ENCODE measurements at regions not wholly inside any gene's neighbourhood (a gene's known extent, or its start where the extent isn't known, plus 50 kb on each side); places are given as distances from the start of the nearest gene placed in this dataset.
"Not testable (repeated sequence)": the region's sequence is repeated elsewhere in the genome, so short reads cannot be mapped to it uniquely, and the experiment has no call there.

DNA sequence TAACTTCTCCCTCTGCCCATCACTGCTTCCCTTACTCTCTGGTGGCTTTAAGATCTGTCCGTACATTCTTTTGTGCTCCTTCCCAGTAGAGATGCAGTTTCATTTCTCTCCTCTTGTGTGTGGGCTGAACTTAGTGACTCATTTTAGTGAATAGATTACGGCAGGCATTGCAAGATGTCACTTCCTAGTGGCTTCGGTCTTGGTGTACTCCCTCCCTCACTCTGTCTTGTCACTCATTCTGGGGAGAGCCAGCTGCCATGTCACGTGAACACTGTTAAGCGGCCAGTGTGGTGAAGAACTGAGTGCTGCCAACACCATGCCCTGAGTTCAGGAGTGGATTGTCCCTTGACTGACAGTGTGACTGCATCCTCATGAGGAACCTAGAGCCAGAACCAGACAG lies 115.9 kb downstream of the OTOR start:
- DNase-seq (ENCODE audit: low read depth in 2 of 2) = no peak

- DNase-seq (ENCODE audit: low read depth in 2 of 2) = no peak
Observed at GRCh38 chr20:16864963-16865362, 116.8 kb downstream of the OTOR start.

DNA sequence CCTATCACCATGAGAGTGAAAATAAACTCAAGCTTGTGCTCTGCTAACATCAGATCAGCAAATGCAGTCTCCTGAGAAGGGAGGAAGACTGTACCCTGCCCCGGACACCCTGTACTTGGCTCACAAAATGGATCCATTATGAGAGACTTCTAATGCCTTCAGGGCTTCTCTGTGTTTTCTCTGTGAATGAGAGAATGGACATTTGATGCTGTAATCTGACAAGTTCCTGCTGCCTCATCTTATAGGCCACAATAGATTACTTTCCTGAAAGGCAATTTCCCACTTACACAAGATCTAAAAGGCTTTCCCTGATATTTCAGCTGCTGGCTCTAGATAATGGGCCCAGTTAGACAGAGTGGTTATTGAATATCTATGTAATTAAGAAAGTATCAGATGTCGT lies 117.2 kb downstream of the OTOR start:
- no peak for DNase-seq (ENCODE audit: low read depth in 2 of 2)

DNA sequence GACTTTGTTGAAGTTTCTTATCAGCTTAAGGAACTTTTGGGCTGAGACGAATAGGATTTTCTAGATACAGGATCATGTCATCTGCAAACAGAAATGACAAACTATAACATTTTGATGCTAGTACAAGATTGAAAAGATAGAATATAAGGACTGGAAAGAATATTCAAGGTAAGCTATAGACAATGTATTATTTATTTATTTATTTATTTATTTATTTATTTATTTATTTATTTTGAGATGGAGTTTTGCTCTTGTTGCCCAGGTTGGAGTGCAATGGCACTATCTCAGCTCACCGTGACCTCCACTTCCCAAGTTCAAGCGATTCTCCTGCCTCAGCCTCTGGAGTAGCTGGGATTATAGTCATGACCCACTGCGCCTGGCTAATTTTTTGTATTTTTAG lies 125.0 kb downstream of the OTOR start:
- not testable (repeated sequence) for DNase-seq (ENCODE audit: low read depth in 2 of 2)

DNA sequence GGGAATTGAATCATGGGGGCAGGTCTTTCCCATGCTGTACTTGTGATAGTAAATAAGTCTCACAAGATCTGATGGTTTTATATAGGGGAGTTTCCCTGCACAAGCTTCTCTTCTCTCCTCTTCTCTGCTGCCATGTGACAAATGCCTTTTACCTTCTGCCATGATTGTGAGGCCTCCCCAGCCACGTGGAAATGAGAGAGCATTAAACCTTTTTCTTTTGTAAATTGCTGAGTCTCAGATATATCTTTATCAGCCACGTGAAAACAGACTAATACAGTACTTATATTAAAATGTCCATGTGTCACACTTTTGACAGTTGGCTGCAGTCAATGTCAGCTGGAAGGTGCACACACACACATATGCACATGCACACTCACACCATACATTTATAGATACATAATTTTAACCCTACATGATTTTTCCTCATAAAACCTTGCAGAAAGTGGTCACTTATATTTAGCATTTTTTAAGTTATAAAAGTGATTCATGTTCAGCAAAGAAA lies 128.9 kb downstream of the OTOR start:
- DNase-seq (ENCODE audit: low read depth in 2 of 2) = no peak

DNA sequence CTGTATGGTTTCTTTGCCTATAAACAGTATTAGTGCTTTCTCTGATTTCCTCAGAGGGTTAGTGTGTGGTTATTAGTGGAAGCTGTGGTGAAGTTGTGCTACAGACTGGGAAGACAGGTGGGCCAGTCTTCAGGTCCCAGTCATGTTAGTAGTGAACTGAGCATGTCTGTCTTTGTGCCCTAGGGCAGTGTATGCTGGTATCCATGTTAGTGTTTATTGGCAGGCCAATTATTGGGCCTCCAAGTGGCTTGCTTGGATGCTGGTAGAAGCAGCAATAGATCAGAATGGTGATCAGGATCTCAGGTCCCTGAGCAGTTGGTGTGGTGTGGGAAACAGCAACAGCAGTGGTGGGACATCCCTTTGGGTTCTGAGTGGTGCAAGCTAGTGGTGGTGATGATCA lies 137.6 kb downstream of the OTOR start:
- no peak for DNase-seq (ENCODE audit: low read depth in 2 of 2)

DNA sequence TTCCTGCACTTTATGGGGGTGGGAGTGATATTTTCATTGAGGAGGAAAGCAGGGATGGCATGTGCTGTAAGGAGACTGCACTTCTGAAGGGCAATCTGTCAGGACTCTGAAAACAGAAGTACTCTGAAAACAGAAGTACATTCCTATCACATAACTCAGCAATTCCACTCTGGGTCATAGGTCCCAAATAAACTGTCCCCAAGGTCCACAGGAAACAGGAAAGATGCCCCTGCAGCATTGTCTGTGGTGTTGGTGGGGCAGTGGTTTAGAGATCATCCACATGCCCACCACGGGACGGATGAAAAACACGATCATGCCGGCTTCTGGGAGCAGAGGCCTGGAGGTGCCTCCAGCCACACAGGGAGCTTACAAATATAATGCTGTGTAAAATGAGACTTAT lies 150.3 kb downstream of the OTOR start:
- DNase-seq (ENCODE audit: low read depth in 2 of 2) = no peak

DNA sequence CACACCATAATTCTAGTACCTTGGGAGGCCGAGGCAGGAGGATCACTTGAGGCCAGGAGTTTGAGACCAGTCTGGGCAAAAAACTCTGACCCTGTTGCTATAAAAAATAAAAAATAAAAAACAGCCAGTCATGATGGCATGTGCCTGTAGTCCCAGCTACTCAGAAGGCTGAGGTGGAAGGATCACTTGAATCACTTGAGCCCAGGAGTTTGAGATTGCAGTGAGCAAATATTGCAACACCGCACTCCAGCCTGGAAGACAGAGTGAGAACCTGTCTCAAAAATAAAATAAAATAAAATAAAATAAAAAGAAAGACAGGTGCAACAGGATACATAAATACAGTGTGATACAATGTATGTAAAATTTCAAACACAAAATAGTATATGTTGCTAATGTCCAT lies 154.5 kb downstream of the OTOR start:
- no peak for DNase-seq (ENCODE audit: low read depth in 2 of 2)

DNA sequence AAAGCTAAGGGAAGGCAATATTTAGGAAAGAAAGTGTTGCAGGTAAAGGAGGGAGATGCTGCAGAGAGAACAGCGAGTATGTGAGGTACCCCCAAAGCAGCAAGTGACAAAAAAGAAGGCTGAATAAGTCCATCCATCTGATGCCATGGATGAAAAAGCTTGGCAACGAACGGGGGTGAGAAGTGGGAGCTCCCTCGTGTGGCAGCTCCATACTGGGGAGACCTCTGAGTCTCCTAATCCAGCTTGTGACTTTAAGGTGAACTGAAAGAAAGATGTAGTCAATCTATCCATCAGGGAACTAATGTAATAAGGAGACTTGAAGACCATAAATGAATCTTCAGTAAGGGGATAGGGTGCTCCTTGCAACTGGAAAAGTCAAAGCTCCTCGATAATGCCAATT lies 156.6 kb downstream of the OTOR start:
- no peak for DNase-seq (ENCODE audit: low read depth in 2 of 2)

DNA sequence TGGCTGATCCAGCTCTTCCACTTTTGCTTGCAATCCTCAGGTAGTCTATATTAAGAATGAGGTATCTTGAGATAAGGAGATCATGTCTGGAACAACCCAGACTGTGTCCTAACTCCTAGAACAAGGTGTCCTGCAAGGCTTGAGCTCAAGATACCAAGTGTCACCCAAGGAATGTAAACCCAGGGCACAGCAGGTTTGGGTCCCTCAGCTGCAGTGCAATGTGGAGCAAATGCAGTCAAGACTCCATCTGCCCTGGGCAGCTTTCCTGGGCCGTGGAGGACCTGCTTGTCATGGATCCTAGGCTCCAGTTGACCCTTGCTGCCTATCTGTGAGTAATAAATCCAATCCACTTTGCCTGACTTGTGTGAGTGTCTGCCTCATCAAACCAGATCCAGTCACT lies 166.1 kb downstream of the OTOR start:
- DNase-seq (ENCODE audit: low read depth in 2 of 2) = no peak

DNA sequence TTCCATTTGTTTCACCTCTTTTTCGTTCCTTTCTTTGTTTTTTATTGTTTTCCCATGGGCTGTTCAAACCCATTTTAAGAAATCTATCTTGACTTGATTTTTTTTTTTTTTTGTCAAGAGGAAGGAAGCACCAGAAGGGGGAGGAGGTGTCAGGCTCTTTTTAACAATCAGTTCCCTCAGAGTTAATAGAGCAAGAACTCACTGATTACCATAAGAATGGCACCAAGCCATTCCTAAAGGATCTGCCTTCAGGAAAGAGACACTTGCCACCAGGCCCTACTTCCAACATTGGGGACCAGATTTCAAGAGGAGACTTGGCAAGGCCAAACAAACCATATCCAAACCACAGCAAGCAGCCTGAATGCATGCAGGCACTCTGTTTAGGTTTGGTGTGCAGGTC lies 168.0 kb downstream of the OTOR start:
- DNase-seq (ENCODE audit: low read depth in 2 of 2) = no peak

- no peak for DNase-seq (ENCODE audit: low read depth in 2 of 2)
Observed at GRCh38 chr20:16917636-16918035, 169.5 kb downstream of the OTOR start.

DNA sequence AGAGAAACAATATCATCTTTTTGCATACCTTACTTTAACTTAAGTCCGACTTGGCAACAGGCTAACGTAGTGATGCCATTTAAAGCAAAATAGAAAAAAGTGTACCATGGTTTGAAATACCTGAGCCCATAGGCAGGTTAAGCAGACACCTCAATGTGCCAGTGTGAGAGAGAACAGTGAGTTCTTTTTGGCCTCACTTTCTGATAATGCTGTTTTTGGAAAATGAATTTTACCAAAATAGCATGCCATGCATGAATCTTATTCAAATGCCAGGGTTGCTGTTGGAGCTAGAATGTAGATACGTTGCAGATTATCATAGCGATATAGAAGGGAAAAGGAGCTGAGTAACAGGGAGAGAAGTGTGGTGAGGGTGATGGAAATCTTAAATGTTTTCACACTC lies 170.2 kb downstream of the OTOR start:
- no peak for DNase-seq (ENCODE audit: low read depth in 2 of 2)

- DNase-seq (ENCODE audit: low read depth in 2 of 2) = no peak
Observed at GRCh38 chr20:16919841-16920240, 171.7 kb downstream of the OTOR start.

GRCh38 chr20:16922834-16923233 lies 174.7 kb downstream of the OTOR start:
- DNase-seq (ENCODE audit: low read depth in 2 of 2) = no peak

DNA sequence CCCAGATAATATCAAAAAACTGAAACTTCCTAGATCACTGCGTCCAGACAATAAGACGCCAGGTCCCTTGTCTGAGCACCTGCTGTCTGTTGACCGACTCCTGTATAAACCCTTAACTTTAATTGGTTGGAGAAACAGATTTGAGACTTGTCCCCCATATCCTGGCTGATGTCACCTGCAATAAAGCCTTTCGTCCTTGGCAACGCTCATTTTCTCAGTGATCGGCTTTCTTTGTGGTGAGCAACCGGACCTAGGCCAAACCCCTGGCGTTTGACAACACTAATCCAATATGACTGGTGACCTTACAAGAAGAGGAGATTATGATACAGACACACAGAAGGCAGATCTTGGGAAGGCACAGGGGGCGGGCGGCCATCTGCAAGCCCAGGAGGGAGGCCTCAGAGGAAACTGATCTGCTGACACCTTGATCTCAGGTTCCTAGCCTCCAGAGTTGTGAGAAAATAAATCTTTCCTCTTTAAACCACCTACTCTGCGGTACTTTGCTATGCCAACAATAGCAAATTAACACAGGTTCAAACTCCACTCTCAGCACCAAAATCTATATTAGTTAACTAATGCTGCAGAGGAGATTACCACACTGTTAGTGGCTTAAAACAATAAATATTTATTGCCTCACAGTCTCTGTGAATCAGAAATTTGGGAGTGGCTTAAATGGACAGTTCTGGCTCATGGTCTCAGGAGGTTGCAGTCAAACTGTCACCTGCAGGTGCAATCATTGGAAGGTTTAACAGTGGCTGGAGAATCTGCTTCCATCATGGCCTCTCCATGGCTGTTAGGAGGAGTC lies 178.7 kb downstream of the OTOR start:
- DNase-seq (ENCODE audit: low read depth in 2 of 2) = no peak

DNA sequence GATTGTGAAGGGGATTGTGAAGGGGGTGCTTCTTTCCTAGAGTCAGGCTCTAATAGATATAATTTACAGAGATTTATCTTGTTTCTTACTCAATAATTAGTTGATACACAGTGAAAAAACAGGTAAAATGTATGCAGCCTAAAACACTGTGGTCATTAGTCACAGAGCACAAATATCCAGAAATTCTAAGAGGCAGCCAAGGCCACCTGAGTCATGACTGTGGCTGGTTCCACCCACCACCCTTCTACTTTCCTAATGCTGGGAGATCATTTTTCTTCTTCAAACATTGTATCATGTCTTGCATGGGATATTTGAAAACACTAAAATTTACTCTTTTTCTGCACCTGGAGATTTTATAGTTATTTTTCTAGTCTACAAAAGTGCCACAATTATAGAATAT lies 181.6 kb downstream of the OTOR start:
- no peak for DNase-seq (ENCODE audit: low read depth in 2 of 2)

GRCh38 chr20:16930656-16931055 lies 182.5 kb downstream of the OTOR start:
- no peak for DNase-seq (ENCODE audit: low read depth in 2 of 2)

GRCh38 chr20:16939051-16939450 lies 190.9 kb downstream of the OTOR start:
- no peak for DNase-seq (ENCODE audit: low read depth in 2 of 2)

DNA sequence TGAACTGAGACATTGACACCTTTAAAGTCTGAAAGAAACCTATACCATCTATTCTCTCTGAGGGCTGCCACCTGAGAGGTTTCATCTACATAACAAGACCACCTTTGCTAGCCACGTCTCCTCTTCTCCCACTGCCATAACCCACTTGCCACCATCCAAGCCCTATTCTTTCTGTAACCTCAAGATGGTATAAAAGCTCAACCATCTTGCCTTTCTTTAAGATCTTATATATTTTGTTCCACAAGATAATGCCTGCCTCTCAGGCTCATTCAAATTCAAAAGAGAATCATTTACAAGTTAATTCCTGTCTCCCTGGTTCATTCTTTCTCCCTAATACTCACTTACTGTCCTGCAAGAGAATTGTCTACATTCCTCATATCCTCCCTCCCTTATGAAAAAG lies 192.5 kb downstream of the OTOR start:
- DNase-seq (ENCODE audit: low read depth in 2 of 2) = no peak

GRCh38 chr20:16942051-16942450 lies 193.9 kb downstream of the OTOR start:
- DNase-seq (ENCODE audit: low read depth in 2 of 2) = no peak

- no peak for DNase-seq (ENCODE audit: low read depth in 2 of 2)
Observed at GRCh38 chr20:16942756-16943155, 194.6 kb downstream of the OTOR start.

DNA sequence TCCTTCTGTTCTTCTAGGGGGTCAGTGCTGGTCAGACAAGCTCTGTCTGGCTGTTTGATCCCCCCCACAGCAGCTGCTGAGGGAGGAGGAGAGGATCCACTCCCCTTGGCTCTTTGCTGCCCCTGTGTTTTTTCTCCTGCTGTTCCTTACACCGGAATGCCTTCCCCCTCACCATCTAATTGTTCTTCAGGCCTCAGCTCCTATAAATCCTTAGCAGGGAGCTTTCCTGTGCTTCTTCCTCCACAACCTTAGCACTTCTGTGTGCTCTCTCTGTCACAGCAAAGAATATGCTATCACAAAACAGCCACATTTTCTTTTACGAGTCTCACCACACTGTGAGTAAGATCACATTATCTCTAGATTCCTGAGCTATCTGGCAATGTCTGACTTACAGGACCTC lies 196.6 kb downstream of the OTOR start:
- DNase-seq (ENCODE audit: low read depth in 2 of 2) = no peak

DNA sequence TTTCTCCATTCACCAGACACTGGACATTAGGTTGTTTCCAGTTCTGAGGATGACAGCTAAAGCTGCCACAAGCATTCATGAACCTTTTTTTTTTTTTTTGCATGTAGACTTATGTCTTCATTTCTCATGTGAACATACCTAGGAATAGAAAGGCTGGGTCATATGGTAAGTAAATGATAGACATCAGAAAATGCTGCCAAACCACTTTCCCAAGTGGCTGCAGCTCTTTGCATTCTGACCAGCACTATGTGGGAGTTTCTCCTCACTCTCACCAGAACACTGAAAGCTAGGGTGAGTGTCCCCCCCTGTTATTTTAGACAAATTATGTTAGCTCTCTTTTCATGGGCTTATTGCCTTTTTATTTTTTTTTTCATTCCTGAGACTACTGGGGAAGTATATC lies 197.5 kb downstream of the OTOR start:
- no peak for DNase-seq (ENCODE audit: low read depth in 2 of 2)
